Gastrocnemius medialis (tissue), 4 donors: ENCODE measurements at regions not wholly inside any gene's neighbourhood (a gene's known extent, or its start where the extent isn't known, plus 50 kb on each side); places are given as distances from the start of the nearest gene placed in this dataset.
"Not testable (repeated sequence)": the region's sequence is repeated elsewhere in the genome, so short reads cannot be mapped to it uniquely, and the experiment has no call there.

ENCODE experiments used
- ATAC-seq, 2 donors: fragments of 150-250 bp; one replicate each; pipeline ENCODE4 v1.9.1; 2016
- DNase-seq, 2 donors: peaks; one replicate each; pipeline ENCODE4 v3.0.0-alpha.2; 2019
- H3K27ac ChIP-seq, 4 donors: fragments of 200-600 bp; sonication (generic); 1 replicate in 1 of 4; 2 replicates in 3 of 4; pipeline ENCODE4 v1.5.1; 2016 to 2018; ENCODE audit warnings: mild to moderate bottlenecking in 2 of 4, moderate library complexity in 1 of 4
- H3K27me3 ChIP-seq, 3 donors: fragments of 200-600 bp; sonication (generic) in 2 of 3; 1 replicate in 1 of 3; 2 replicates in 2 of 3; pipeline versions ENCODE4 v1.5.1 to v1.6.0; 2016 to 2019; ENCODE audit warnings: mild to moderate bottlenecking in 1 of 3, moderate library complexity in 1 of 3
- H3K36me3 ChIP-seq, 2 donors: fragments of 200-600 bp; sonication (generic) in 1 of 2; one replicate each; pipeline ENCODE4 v1.5.1; 2017 to 2018
- H3K4me1 ChIP-seq, 2 donors: fragments of 200-600 bp; sonication (generic) in 1 of 2; one replicate each; pipeline ENCODE4 v1.5.1; 2016 to 2017; ENCODE audit warnings: mild to moderate bottlenecking in 2 of 2
- H3K4me3 ChIP-seq, 4 donors: fragments of 200-600 bp; sonication (generic) in 3 of 4; 1 replicate in 1 of 4; 2 replicates in 3 of 4; pipeline ENCODE4 v1.5.1; 2016 to 2019; ENCODE audit warnings: mild to moderate bottlenecking in 2 of 4
- H3K9me3 ChIP-seq, 3 donors: fragments of 200-600 bp; sonication (generic) in 2 of 3; 1 replicate in 1 of 3; 2 replicates in 2 of 3; pipeline ENCODE4 v1.5.1; 2016 to 2019
- POLR2A ChIP-seq, 2 donors: fragments of 450-650 bp; IDR thresholded peaks; one replicate each; pipeline ENCODE4 v1.6.1; 2017; ENCODE audit warnings: antibody characterized with exemption in 2 of 2, mild to moderate bottlenecking in 2 of 2, moderate library complexity in 2 of 2
- in situ Hi-C, 4 donors: fragments of 200-750 bp; cut with MboI; loops; one replicate each; pipeline versions ENCODE4 v1.15.0 to v1.8.0; 2017; ENCODE audit warnings: low sequenced_read_pairs in 4 of 4
- intact Hi-C: fragments of 100-400 bp; cut with DNase I; formaldehyde crosslinking; loops from one replicate; pipeline ENCODE4 v1.15.1; 2023; ENCODE audit warnings: low total_unique reads
- TF ChIP-seq, protein P1 (sequence below), 5 experiments: fragments of 450-650 bp in 3 of 5; fragments of 200-600 bp in 2 of 5; sonication (generic) in 2 of 5; IDR thresholded peaks in 4 of 5; conservative IDR thresholded peaks in 1 of 5; 1 replicate in 4 of 5; 2 replicates in 1 of 5; pipeline ENCODE4 v1.5.1; 2016 to 2019; ENCODE audit warnings: antibody characterized with exemption in 5 of 5, mild to moderate bottlenecking in 3 of 5, moderate library complexity in 3 of 5

- DNase-seq (no peak), ATAC-seq (no peak)
- Histone ChIP-seq H3K27me3 (no peaks in the 10 kb centered on the region), H3K9me3 (no peaks in the 10 kb centered on the region), H3K4me3 (no peak overlapping the region), H3K27ac (no peak overlapping the region), H3K4me1 (no peaks in the 10 kb centered on the region), H3K36me3 (no peaks in the 10 kb centered on the region)
- intact Hi-C loops (no loop called here), in situ Hi-C loops (no loop called here)
- no peak for TF ChIP-seq POLR2A (IDR thresholded peaks at IDR 0.05)
- TF ChIP-seq, protein P1, sequence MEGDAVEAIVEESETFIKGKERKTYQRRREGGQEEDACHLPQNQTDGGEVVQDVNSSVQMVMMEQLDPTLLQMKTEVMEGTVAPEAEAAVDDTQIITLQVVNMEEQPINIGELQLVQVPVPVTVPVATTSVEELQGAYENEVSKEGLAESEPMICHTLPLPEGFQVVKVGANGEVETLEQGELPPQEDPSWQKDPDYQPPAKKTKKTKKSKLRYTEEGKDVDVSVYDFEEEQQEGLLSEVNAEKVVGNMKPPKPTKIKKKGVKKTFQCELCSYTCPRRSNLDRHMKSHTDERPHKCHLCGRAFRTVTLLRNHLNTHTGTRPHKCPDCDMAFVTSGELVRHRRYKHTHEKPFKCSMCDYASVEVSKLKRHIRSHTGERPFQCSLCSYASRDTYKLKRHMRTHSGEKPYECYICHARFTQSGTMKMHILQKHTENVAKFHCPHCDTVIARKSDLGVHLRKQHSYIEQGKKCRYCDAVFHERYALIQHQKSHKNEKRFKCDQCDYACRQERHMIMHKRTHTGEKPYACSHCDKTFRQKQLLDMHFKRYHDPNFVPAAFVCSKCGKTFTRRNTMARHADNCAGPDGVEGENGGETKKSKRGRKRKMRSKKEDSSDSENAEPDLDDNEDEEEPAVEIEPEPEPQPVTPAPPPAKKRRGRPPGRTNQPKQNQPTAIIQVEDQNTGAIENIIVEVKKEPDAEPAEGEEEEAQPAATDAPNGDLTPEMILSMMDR (IDR thresholded peaks at IDR 0.05 in 4 of 5, conservative IDR thresholded peaks at IDR 0.05 in 1 of 5), result no peak
Measured at GRCh38 chr2:16055848-16056580, 115.7 kb downstream of the MYCN start.

- H3K9me3 ChIP-seq, result no peaks in the 10 kb centered on the region
- H3K27ac ChIP-seq, result no peak overlapping the region
- no peaks in the 10 kb centered on the region for H3K27me3 ChIP-seq
- H3K4me3 ChIP-seq, result no peak overlapping the region
- ATAC-seq (no peak), DNase-seq (no peak)
- H3K36me3 ChIP-seq, result no peaks in the 10 kb centered on the region
- no peak for TF ChIP-seq POLR2A (IDR thresholded peaks at IDR 0.05)
- TF ChIP-seq, protein P1 (IDR thresholded peaks at IDR 0.05 in 4 of 5, conservative IDR thresholded peaks at IDR 0.05 in 1 of 5), result no peak
- in situ Hi-C loops, result no loop called here
- intact Hi-C loops, result no loop called here
- H3K4me1 ChIP-seq, result no peaks in the 10 kb centered on the region
Measured at GRCh38 chr2:16053437-16054257, 113.3 kb downstream of the MYCN start.

DNA sequence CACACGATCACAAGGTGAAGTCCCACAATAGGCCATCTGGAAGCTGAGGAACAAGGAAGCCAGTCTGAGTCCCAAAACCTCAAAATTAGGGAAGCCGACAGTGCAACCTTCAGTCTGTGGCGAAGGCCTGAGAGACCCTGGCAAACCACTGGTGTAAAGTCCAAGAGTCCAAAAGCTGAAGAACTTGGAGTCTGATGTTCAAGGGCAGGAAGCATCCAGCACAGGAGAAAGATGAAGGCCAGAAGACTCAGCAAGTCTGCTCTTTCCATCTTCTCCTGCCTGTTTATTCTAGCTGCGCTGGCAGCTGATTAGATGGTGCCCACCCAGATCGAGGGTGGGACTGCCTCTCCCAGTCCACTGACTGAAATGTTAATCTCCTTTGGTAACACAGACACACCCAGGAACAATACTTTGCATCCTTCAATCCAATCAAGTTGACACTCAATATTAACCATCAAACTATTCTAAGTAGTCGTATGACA, 112.3 kb downstream of the MYCN start:
- H3K4me1 ChIP-seq, H3K27me3 ChIP-seq, H3K27ac ChIP-seq, H3K9me3 ChIP-seq, H3K4me3 ChIP-seq, ATAC-seq, intact Hi-C loops, in situ Hi-C loops, DNase-seq, H3K36me3 ChIP-seq: not testable (repeated sequence)

GRCh38 chr2:16051841-16052564, 111.7 kb downstream of the MYCN start:
- no peak for TF ChIP-seq POLR2A (IDR thresholded peaks at IDR 0.05)
- TF ChIP-seq, protein P1 (IDR thresholded peaks at IDR 0.05 in 4 of 5, conservative IDR thresholded peaks at IDR 0.05 in 1 of 5), result no peak
- no peaks in the 10 kb centered on the region for H3K27me3 ChIP-seq
- no peaks in the 10 kb centered on the region for H3K36me3 ChIP-seq
- no peaks in the 10 kb centered on the region for H3K9me3 ChIP-seq
- no peak overlapping the region for H3K27ac ChIP-seq
- in situ Hi-C loops, result no loop called here
- DNase-seq (no peak), ATAC-seq (no peak)
- intact Hi-C loops, result no loop called here
- no peaks in the 10 kb centered on the region for H3K4me1 ChIP-seq
- no peak overlapping the region for H3K4me3 ChIP-seq
